ENCODE measurements at regions not wholly inside any gene's neighbourhood (a gene's known extent, or its start where the extent isn't known, plus 50 kb on each side); places are given as distances from the start of the nearest gene placed in this dataset.

DNA sequence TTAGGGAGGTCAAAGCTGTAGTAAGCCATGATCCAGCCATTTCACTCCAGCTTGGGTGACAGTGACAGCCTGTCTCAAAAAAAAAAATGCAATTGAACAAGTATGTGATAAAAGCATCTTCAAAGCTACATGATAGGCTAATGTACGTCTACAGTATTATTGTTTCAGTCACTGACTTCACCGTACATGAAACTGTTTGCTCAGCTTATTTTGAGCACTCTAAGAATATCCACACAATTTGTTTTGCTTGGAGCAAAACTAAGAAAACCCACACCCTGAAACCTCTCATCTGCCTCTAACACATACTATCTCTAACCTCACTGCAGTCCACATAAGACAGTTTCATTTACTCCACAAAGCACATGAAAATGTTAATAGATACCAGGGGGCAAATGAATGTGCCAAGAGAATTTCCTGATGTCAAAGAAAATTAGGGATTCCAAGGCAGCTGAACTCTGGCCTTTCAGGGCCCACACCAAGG, 60.7 kb downstream of the KCNA4 start:
- TF ChIP-seq, protein P1, sequence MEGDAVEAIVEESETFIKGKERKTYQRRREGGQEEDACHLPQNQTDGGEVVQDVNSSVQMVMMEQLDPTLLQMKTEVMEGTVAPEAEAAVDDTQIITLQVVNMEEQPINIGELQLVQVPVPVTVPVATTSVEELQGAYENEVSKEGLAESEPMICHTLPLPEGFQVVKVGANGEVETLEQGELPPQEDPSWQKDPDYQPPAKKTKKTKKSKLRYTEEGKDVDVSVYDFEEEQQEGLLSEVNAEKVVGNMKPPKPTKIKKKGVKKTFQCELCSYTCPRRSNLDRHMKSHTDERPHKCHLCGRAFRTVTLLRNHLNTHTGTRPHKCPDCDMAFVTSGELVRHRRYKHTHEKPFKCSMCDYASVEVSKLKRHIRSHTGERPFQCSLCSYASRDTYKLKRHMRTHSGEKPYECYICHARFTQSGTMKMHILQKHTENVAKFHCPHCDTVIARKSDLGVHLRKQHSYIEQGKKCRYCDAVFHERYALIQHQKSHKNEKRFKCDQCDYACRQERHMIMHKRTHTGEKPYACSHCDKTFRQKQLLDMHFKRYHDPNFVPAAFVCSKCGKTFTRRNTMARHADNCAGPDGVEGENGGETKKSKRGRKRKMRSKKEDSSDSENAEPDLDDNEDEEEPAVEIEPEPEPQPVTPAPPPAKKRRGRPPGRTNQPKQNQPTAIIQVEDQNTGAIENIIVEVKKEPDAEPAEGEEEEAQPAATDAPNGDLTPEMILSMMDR (IDR thresholded peaks at IDR 0.05) = no peak
- no peak for TF ChIP-seq POLR2A (IDR thresholded peaks at IDR 0.05)

Data from thyroid gland (tissue), 4 donors.